ENCODE measurements at regions not wholly inside any gene's neighbourhood (a gene's known extent, or its start where the extent isn't known, plus 50 kb on each side); places are given as distances from the start of the nearest gene placed in this dataset.

GRCh38 chr10:3497581-3497980 is 287.4 kb downstream of the KLF6 start:
- ChIA-PET POLR2A (no interaction called here), CTCF (no interaction called here)
- intact Hi-C loops (cut with micrococcal nuclease) (no loop called here), dilution Hi-C loops (cut with MboI; ENCODE audit: extremely low pct_ligation_motif_present, low sequenced_read_pairs) (no loop called here)
- no peaks in the 10 kb centered on the region for H3K79me2 ChIP-seq (ENCODE audit: control insufficient read depth, insufficient read depth, low read length)
- no peak overlapping the region for H3K9ac ChIP-seq (replicated peaks; ENCODE audit: extremely low read depth, insufficient read depth, low read length)
- no peaks in the 10 kb centered on the region for H3K9me1 ChIP-seq (replicated peaks; ENCODE audit: control insufficient read depth, extremely low read depth, insufficient read depth, low read length)
- H3K4me1 ChIP-seq (ENCODE audit: control insufficient read depth, extremely low read depth, insufficient read depth, low read length): no peaks in the 10 kb centered on the region
- no peak for DNase-seq (ENCODE audit: low read depth, low spot score)
- H3K36me3 ChIP-seq (ENCODE audit: control insufficient read depth in 2 of 2, extremely low read depth in 1 of 2, insufficient read depth in 2 of 2, low read length in 2 of 2): no peaks in the 10 kb centered on the region
- BruUV-seq (replicated peaks): no TSS peak
- no peak overlapping the region for H3K4me2 ChIP-seq (ENCODE audit: insufficient read depth, low read length)
- TF ChIP-seq JUN (IDR thresholded peaks at IDR 0.05; ENCODE audit: borderline replicate concordance, insufficient read depth, insufficient read length, low read depth) (no peak), EZH2 (IDR thresholded peaks at IDR 0.05; ENCODE audit: borderline replicate concordance, low read depth, low read length, severe bottlenecking) (no peak), POLR2A (IDR thresholded peaks at IDR 0.05; ENCODE audit: low read depth, low read length) (no peak), MAX (IDR thresholded peaks at IDR 0.05; ENCODE audit: insufficient read depth, insufficient read length) (no peak), POLR2AphosphoS5 (IDR thresholded peaks at IDR 0.05; ENCODE audit: insufficient read depth, low read depth, low read length) (no peak), CTCF (IDR thresholded peaks at IDR 0.05; ENCODE audit: extremely low read depth in 1 of 2, insufficient read depth in 1 of 2, low read depth in 1 of 2, low read length in 2 of 2) (no peak), GATA2 (IDR thresholded peaks at IDR 0.05; ENCODE audit: insufficient read depth, insufficient read length, low read depth, low read length) (no peak), MYC (IDR thresholded peaks at IDR 0.05; ENCODE audit: low read depth, low read length) (no peak), FOS (IDR thresholded peaks at IDR 0.05; ENCODE audit: borderline replicate concordance, insufficient read depth, low read length) (no peak)
- H4K20me1 ChIP-seq (replicated peaks; ENCODE audit: control insufficient read depth, extremely low read depth, insufficient read depth, low read length): no peaks in the 10 kb centered on the region
- H3K9me3 ChIP-seq (replicated peaks; ENCODE audit: control insufficient read depth, insufficient read depth, low read length): no peaks in the 10 kb centered on the region
- no peak overlapping the region for H3K27ac ChIP-seq (ENCODE audit: insufficient read depth, low read depth, low read length)
- FAIRE-seq: no peak
- peaks cover 7 to 11% of the 10 kb centered on the region in 2 experiments for H3K27me3 ChIP-seq (ENCODE audit: control insufficient read depth in 2 of 2, insufficient read depth in 2 of 2, low read length in 2 of 2)
- H3K4me3 ChIP-seq (replicated peaks in 1 of 3; ENCODE audit: insufficient read depth in 1 of 3, low read depth in 1 of 3, low read length in 3 of 3): no peak overlapping the region
- no peak overlapping the region for H2AFZ ChIP-seq (ENCODE audit: low read depth, low read length)
